Activated CD4-positive, alpha-beta T cell treated with anti-CD3 and anti-CD28 coated beads, Interleukin-2, amount 50 U/mL, for 24 hours (primary cell): ENCODE measurements at regions not wholly inside any gene's neighbourhood (a gene's known extent, or its start where the extent isn't known, plus 50 kb on each side); places are given as distances from the start of the nearest gene placed in this dataset.
"Not testable (repeated sequence)": the region's sequence is repeated elsewhere in the genome, so short reads cannot be mapped to it uniquely, and the experiment has no call there.

Source experiments
- DNase-seq, 2 donors: peaks; one replicate each; pipeline ENCODE4 v3.0.0-alpha.2; 2020; ENCODE audit warnings: low read depth in 1 of 2, low spot score in 1 of 2

GRCh38 chr16:51553910-51554309, 402.8 kb upstream of the SALL1 start:
- DNase-seq: no peak

- no peak for DNase-seq
Measured at GRCh38 chr16:51553314-51553713, 402.2 kb upstream of the SALL1 start.

- DNase-seq: no peak
Measured at GRCh38 chr16:51550800-51551347, 399.8 kb upstream of the SALL1 start.

- DNase-seq: no peak
Measured at GRCh38 chr16:51549836-51550235, 398.8 kb upstream of the SALL1 start.

GRCh38 chr16:51545951-51546350, 394.9 kb upstream of the SALL1 start:
- DNase-seq: no peak

- no peak for DNase-seq
Measured at GRCh38 chr16:51544851-51545467, 393.9 kb upstream of the SALL1 start.

GRCh38 chr16:51543971-51544370, 392.9 kb upstream of the SALL1 start:
- DNase-seq: no peak

GRCh38 chr16:51542981-51543815, 392.1 kb upstream of the SALL1 start:
- no peak for DNase-seq

- no peak for DNase-seq
Measured at GRCh38 chr16:51540259-51540658, 389.2 kb upstream of the SALL1 start.

- no peak for DNase-seq
Measured at GRCh38 chr16:51538707-51539498, 387.8 kb upstream of the SALL1 start.

- DNase-seq: no peak
Measured at GRCh38 chr16:51535591-51535990, 384.5 kb upstream of the SALL1 start.

- DNase-seq: no peak
Measured at GRCh38 chr16:51532551-51532950, 381.5 kb upstream of the SALL1 start.

- no peak for DNase-seq
Measured at GRCh38 chr16:51531271-51531670, 380.2 kb upstream of the SALL1 start.

- DNase-seq: no peak
Measured at GRCh38 chr16:51527349-51527748, 376.3 kb upstream of the SALL1 start.

- DNase-seq: no peak
Measured at GRCh38 chr16:51526621-51527020, 375.6 kb upstream of the SALL1 start.

- no peak for DNase-seq
Measured at GRCh38 chr16:51524555-51525373, 373.7 kb upstream of the SALL1 start.

- DNase-seq: no peak
Measured at GRCh38 chr16:51524070-51524469, 373.0 kb upstream of the SALL1 start.

GRCh38 chr16:51523400-51523799, 372.3 kb upstream of the SALL1 start:
- no peak for DNase-seq

GRCh38 chr16:51522902-51523301, 371.8 kb upstream of the SALL1 start:
- no peak for DNase-seq

GRCh38 chr16:51516960-51517359, 365.9 kb upstream of the SALL1 start:
- not testable (repeated sequence) for DNase-seq

GRCh38 chr16:51510416-51510815, 359.3 kb upstream of the SALL1 start:
- no peak for DNase-seq
